Keratinocyte (primary cell): ENCODE measurements at regions not wholly inside any gene's neighbourhood (a gene's known extent, or its start where the extent isn't known, plus 50 kb on each side); places are given as distances from the start of the nearest gene placed in this dataset.

Source experiments
- EZH2 ChIP-seq: IDR thresholded peaks from one replicate; pipeline ENCODE4 v1.6.1; 2012; ENCODE audit warnings: inconsistent platforms, mild to moderate bottlenecking, low read length, moderate library complexity
- TF ChIP-seq, protein P1 (sequence below), 3 experiments: IDR thresholded peaks in 1 of 3; conservative IDR thresholded peaks in 1 of 3; optimal IDR thresholded peaks in 1 of 3; 2 replicates in 2 of 3; 3 replicates in 1 of 3; pipeline versions ENCODE3 to v1.5.1; 2011; ENCODE audit warnings: low read length in 3 of 3, mild to moderate bottlenecking in 3 of 3, moderate library complexity in 2 of 3, control low read depth in 1 of 3, inconsistent platforms in 1 of 3; ENCODE audit not compliant: insufficient read depth in 2 of 3; ENCODE audit errors: extremely low read depth in 1 of 3

DNA sequence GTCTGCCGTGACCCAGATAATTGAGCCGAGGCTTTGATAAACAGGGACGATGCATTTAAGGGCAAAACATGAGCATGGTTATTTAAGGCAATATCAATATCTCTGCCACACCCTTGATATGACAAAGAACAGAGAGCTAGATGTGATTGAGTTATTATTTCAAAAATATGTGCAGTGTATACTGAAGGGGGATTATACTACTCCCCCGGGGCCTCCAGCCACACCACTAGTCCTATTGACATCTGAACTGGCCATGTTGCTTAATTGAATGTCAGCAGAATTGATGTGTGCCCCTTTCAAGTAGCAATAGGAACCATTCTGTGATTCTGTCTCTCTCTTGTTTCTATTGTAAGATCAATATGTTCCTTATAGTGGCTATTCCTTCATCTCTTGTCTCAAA is 794.8 kb upstream of the SEL1L start:
- TF ChIP-seq, protein P1, sequence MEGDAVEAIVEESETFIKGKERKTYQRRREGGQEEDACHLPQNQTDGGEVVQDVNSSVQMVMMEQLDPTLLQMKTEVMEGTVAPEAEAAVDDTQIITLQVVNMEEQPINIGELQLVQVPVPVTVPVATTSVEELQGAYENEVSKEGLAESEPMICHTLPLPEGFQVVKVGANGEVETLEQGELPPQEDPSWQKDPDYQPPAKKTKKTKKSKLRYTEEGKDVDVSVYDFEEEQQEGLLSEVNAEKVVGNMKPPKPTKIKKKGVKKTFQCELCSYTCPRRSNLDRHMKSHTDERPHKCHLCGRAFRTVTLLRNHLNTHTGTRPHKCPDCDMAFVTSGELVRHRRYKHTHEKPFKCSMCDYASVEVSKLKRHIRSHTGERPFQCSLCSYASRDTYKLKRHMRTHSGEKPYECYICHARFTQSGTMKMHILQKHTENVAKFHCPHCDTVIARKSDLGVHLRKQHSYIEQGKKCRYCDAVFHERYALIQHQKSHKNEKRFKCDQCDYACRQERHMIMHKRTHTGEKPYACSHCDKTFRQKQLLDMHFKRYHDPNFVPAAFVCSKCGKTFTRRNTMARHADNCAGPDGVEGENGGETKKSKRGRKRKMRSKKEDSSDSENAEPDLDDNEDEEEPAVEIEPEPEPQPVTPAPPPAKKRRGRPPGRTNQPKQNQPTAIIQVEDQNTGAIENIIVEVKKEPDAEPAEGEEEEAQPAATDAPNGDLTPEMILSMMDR (optimal IDR thresholded peaks at IDR 0.05 in 1 of 3, IDR thresholded peaks at IDR 0.05 in 1 of 3, conservative IDR thresholded peaks at IDR 0.05 in 1 of 3; ENCODE audit: extremely low read depth in 1 of 3, insufficient read depth in 2 of 3, low read length in 3 of 3), result no peak
- no peak for TF ChIP-seq EZH2
